A673 (cell line): ENCODE measurements at regions not wholly inside any gene's neighbourhood (a gene's known extent, or its start where the extent isn't known, plus 50 kb on each side); places are given as distances from the start of the nearest gene placed in this dataset.

Experiments
- BruUV-seq: library from RNA; stranded (reverse); fragments of 400-500 nt; replicated peaks from 2 replicates; lab custom pipeline; 2021; lab: Mats Ljungman, UMichigan
- CTCF ChIA-PET: fragments of 300-600 bp; sonication (Branson Sonifier 250); formaldehyde crosslinking; loops from one replicate; lab custom pipeline; 2022; ENCODE audit warnings: antibody characterized with exemption; lab: Charles Lee
- POLR2A ChIA-PET: fragments of 300-600 bp; sonication (Branson Sonifier 250); formaldehyde crosslinking; loops from one replicate; lab custom pipeline; 2022; ENCODE audit warnings: antibody characterized with exemption; ENCODE audit not compliant: low non-redundant PET; lab: Charles Lee
- DNase-seq: peaks from one replicate; pipeline ENCODE4 v3.0.0-alpha.2; 2015; ENCODE audit warnings: low spot score
- H3K27ac ChIP-seq: fragments of 200-600 bp; sonication (generic); 2 replicates; pipeline ENCODE4 v1.5.1; 2016; ENCODE audit warnings: mixed run types, low read depth, mild to moderate bottlenecking, mixed read lengths, antibody characterized with exemption, low read length; ENCODE audit not compliant: poor library complexity, severe bottlenecking
- H3K27me3 ChIP-seq: fragments of 200-600 bp; sonication (generic); replicated peaks from 2 replicates; pipeline ENCODE4 v1.6.1; 2017; ENCODE audit warnings: mixed run types, low read depth, mild to moderate bottlenecking, mixed read lengths, antibody characterized with exemption, low read length; ENCODE audit not compliant: insufficient read depth, poor library complexity
- H3K36me3 ChIP-seq: fragments of 200-600 bp; sonication (generic); 2 replicates; pipeline ENCODE4 v1.6.1; 2016; ENCODE audit warnings: mixed run types, mild to moderate bottlenecking, mixed read lengths, antibody characterized with exemption, low read length; ENCODE audit not compliant: insufficient read depth, poor library complexity, severe bottlenecking
- H3K4me1 ChIP-seq: fragments of 200-600 bp; sonication (generic); 2 replicates; pipeline ENCODE4 v1.6.1; 2017; ENCODE audit warnings: mixed run types, mild to moderate bottlenecking, mixed read lengths, antibody characterized with exemption, low read length; ENCODE audit not compliant: insufficient read depth, poor library complexity, severe bottlenecking
- H3K4me3 ChIP-seq: fragments of 200-600 bp; sonication (generic); 2 replicates; pipeline ENCODE4 v1.5.1; 2016; ENCODE audit warnings: low read depth, mixed run types, mild to moderate bottlenecking, mixed read lengths, low read length; ENCODE audit not compliant: poor library complexity, severe bottlenecking
- H3K9me3 ChIP-seq: fragments of 200-600 bp; sonication (generic); 2 replicates; pipeline ENCODE4 v1.6.1; 2016; ENCODE audit warnings: mixed run types, low read depth, mild to moderate bottlenecking, mixed read lengths, antibody characterized with exemption, low read length; ENCODE audit not compliant: poor library complexity, severe bottlenecking
- EZH2 ChIP-seq: fragments of 200-600 bp; sonication (generic); IDR thresholded peaks from 2 replicates; pipeline ENCODE4 v1.6.1; 2017; ENCODE audit warnings: borderline replicate concordance, low read depth, mild to moderate bottlenecking, mixed read lengths, antibody characterized with exemption, low read length; ENCODE audit not compliant: poor library complexity, severe bottlenecking
- intact Hi-C: fragments of 100-400 bp; cut with micrococcal nuclease; formaldehyde crosslinking; loops from one replicate; pipeline ENCODE4 v1.10.0; 2022; ENCODE audit not compliant: unreplicated experiment
- TF ChIP-seq, protein P1 (sequence below): fragments of 300-800, 200-600 bp; sonication (generic); conservative IDR thresholded peaks from 2 replicates; pipeline ENCODE4 v1.5.1; 2017; ENCODE audit warnings: low read depth, mild to moderate bottlenecking, antibody characterized with exemption, low read length, moderate library complexity, mixed read lengths

DNA sequence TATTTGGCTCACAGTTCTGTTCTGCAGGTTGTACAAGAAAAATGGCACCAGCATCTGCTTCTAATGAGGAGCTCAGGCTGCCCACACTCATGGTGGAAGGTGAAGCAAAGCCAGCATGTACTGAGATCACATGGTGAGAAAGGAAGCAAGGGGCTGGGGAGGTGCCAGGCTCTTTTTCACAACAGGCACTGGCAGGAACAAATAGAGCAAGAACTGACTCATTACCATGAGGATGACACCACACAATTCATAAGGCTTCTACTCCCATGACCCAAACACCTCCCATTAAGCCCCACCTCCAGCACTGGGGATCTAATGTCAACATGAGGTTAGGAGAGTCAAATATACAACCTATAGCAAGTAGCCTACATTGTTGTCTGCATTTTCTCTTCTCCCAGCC is 522.6 kb downstream of the RFC3 start:
- BruUV-seq: no TSS peak
- Histone ChIP-seq H3K27me3 (peaks cover 4% of the 10 kb centered on the region), H3K4me3 (no peak overlapping the region), H3K27ac (no peak overlapping the region), H3K36me3 (no peaks in the 10 kb centered on the region), H3K4me1 (no peaks in the 10 kb centered on the region), H3K9me3 (no peaks in the 10 kb centered on the region)
- DNase-seq: no peak
- intact Hi-C loops: no loop called here
- CTCF ChIA-PET: no interaction called here
- POLR2A ChIA-PET: no interaction called here
- TF ChIP-seq, protein P1, sequence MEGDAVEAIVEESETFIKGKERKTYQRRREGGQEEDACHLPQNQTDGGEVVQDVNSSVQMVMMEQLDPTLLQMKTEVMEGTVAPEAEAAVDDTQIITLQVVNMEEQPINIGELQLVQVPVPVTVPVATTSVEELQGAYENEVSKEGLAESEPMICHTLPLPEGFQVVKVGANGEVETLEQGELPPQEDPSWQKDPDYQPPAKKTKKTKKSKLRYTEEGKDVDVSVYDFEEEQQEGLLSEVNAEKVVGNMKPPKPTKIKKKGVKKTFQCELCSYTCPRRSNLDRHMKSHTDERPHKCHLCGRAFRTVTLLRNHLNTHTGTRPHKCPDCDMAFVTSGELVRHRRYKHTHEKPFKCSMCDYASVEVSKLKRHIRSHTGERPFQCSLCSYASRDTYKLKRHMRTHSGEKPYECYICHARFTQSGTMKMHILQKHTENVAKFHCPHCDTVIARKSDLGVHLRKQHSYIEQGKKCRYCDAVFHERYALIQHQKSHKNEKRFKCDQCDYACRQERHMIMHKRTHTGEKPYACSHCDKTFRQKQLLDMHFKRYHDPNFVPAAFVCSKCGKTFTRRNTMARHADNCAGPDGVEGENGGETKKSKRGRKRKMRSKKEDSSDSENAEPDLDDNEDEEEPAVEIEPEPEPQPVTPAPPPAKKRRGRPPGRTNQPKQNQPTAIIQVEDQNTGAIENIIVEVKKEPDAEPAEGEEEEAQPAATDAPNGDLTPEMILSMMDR: no peak
- no peak for TF ChIP-seq EZH2

DNA sequence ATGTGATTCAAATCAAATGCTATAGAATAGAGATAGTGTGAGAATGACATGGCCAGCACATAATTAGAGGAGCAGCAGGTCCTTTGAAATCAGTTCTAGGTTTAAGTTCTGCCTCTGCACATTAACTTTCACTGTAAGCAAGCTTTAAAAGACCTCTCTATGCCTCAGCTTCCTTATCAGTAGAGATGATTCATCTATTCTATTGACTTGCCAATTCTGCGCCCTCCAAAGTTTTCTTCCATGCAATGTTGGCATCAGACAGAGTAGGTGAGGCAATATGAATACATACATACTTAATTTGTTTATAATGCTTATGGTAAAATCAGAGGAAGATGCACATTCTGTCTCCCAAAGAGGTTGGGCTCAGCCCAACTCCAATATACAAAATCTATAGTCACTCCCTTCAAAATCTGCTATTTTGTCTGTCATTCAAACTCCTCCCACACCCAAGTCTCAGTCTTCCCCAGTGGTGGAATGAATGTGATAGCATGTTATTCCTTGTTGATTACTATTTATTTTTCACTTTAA is 525.5 kb downstream of the RFC3 start:
- DNase-seq: no peak
- TF ChIP-seq EZH2: no peak
- TF ChIP-seq, protein P1: no peak
- no peak overlapping the region for H3K4me3 ChIP-seq
- intact Hi-C loops: no loop called here
- BruUV-seq: no TSS peak
- no peak overlapping the region for H3K27ac ChIP-seq
- H3K27me3 ChIP-seq: peaks cover 4% of the 10 kb centered on the region
- ChIA-PET POLR2A (no interaction called here), CTCF (no interaction called here)
- no peaks in the 10 kb centered on the region for H3K36me3 ChIP-seq
- H3K4me1 ChIP-seq: no peaks in the 10 kb centered on the region
- no peaks in the 10 kb centered on the region for H3K9me3 ChIP-seq

DNA sequence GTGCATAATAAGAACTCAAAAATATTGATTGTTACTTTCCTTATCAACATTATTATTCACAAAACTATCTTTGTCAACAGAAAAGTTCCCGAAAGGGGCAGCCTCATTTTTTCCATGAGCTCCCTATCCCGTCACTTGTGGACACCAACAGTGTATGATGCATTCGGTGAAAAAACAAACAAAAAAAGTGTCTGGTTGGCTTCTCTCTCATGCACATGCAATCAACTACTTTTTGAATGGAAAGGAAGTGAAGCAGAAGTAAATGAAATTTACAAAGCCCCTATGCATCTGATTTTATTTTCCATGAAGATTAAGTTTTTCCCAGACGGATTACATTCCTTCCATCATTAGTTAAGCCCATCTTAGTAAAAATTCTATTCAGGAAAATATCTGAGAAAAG is 526.9 kb downstream of the RFC3 start:
- peaks cover 4% of the 10 kb centered on the region for H3K27me3 ChIP-seq
- no peaks in the 10 kb centered on the region for H3K4me1 ChIP-seq
- no peak for DNase-seq
- intact Hi-C loops: no loop called here
- CTCF ChIA-PET: no interaction called here
- BruUV-seq: no TSS peak
- no peak overlapping the region for H3K4me3 ChIP-seq
- POLR2A ChIA-PET: no interaction called here
- no peaks in the 10 kb centered on the region for H3K36me3 ChIP-seq
- TF ChIP-seq EZH2: no peak
- TF ChIP-seq, protein P1: no peak
- no peak overlapping the region for H3K27ac ChIP-seq
- H3K9me3 ChIP-seq: no peaks in the 10 kb centered on the region
